Endodermal cell (in vitro differentiated cells): ENCODE measurements at regions not wholly inside any gene's neighbourhood (a gene's known extent, or its start where the extent isn't known, plus 50 kb on each side); places are given as distances from the start of the nearest gene placed in this dataset.

Experiments
- DNase-seq: peaks from one replicate; pipeline ENCODE4 v3.0.0-alpha.2; 2017
- H3K27ac ChIP-seq: 2 replicates; pipeline ENCODE4 v1.5.1; 2013; ENCODE audit warnings: mild to moderate bottlenecking, low read depth, low read length, moderate library complexity
- H3K27me3 ChIP-seq: 2 replicates; pipeline ENCODE4 v1.6.1; 2013; ENCODE audit warnings: mild to moderate bottlenecking, low read length, moderate library complexity; ENCODE audit not compliant: insufficient read depth, control insufficient read depth, poor library complexity, severe bottlenecking
- H3K36me3 ChIP-seq: 2 replicates; pipeline ENCODE4 v1.7.0; 2013; ENCODE audit warnings: mild to moderate bottlenecking, low read length, moderate library complexity; ENCODE audit not compliant: control insufficient read depth, insufficient read depth
- H3K4me1 ChIP-seq: one replicate; pipeline ENCODE4 v1.7.0; 2013; ENCODE audit warnings: low read length; ENCODE audit not compliant: control insufficient read depth, insufficient read depth
- H3K4me3 ChIP-seq: 2 replicates; pipeline ENCODE4 v1.5.1; 2013; ENCODE audit warnings: mild to moderate bottlenecking, low read length, moderate library complexity
- H3K9ac ChIP-seq: 2 replicates; pipeline ENCODE4 v1.6.1; 2013; ENCODE audit warnings: mild to moderate bottlenecking, low read length, moderate library complexity; ENCODE audit not compliant: poor library complexity, severe bottlenecking; ENCODE audit errors: extremely low read depth
- H3K9me3 ChIP-seq: 2 replicates; pipeline ENCODE4 v1.6.1; 2013; ENCODE audit warnings: mild to moderate bottlenecking, low read length, moderate library complexity; ENCODE audit not compliant: control insufficient read depth
- H3K27ac Mint-ChIP-seq: 2 replicates; pipeline ENCODE4 v1.8.0; 2020; ENCODE audit warnings: mixed read lengths
- H3K27me3 Mint-ChIP-seq: 2 replicates; pipeline ENCODE4 v1.8.0; 2021; ENCODE audit warnings: mild to moderate bottlenecking, mixed read lengths; ENCODE audit not compliant: insufficient read depth
- H3K36me3 Mint-ChIP-seq: 2 replicates; pipeline ENCODE4 v1.8.0; 2020; ENCODE audit warnings: low read depth, mixed read lengths
- H3K4me1 Mint-ChIP-seq: 2 replicates; pipeline ENCODE4 v1.8.0; 2020; ENCODE audit warnings: mixed read lengths
- H3K4me3 Mint-ChIP-seq: 2 replicates; pipeline ENCODE4 v1.8.0; 2020; ENCODE audit warnings: mild to moderate bottlenecking, moderate library complexity, mixed read lengths
- H3K9me3 Mint-ChIP-seq: 2 replicates; pipeline ENCODE4 v1.8.0; 2020; ENCODE audit warnings: mild to moderate bottlenecking, mixed read lengths
- CTCF ChIP-seq: fragments of 200-600 bp; sonication (generic); conservative IDR thresholded peaks from 2 replicates; pipeline ENCODE4 v1.5.0; 2021; ENCODE audit warnings: antibody characterized with exemption, mild to moderate bottlenecking
- WGBS, 2 experiments: methylation state at CpG; one replicate each; pipeline versions ENCODE4 v1.1.5 to v1.1.7; 2013; ENCODE audit warnings: missing lambda C conversion rate in 2 of 2, mixed read lengths in 1 of 2; ENCODE audit not compliant: insufficient coverage in 1 of 2, insufficient read length in 1 of 2; 5-methylcytosine and 5-hydroxymethylcytosine counted together

- peak overlapping the region; percentile 47 for H3K4me3 ChIP-seq
- H3K27ac ChIP-seq, result no peak overlapping the region
- peak overlapping the region; percentile 20 for H3K9ac ChIP-seq
- H3K36me3 ChIP-seq, result no peaks in the 10 kb centered on the region
- H3K27me3 Mint-ChIP-seq, result no peaks in the 10 kb centered on the region
- no peaks in the 10 kb centered on the region for H3K4me1 ChIP-seq
- peaks cover 2% of the 10 kb centered on the region for H3K4me1 Mint-ChIP-seq
- peak overlapping the region; percentile 45 for H3K27ac Mint-ChIP-seq
- no peak for TF ChIP-seq CTCF
- DNase-seq, result no peak
- peaks cover 66% of the 10 kb centered on the region for H3K9me3 Mint-ChIP-seq
- peaks cover 68% of the 10 kb centered on the region for H3K9me3 ChIP-seq
- peaks cover 17% of the 10 kb centered on the region for H3K36me3 Mint-ChIP-seq
- H3K27me3 ChIP-seq, result no peaks in the 10 kb centered on the region
- H3K4me3 Mint-ChIP-seq, result no peak overlapping the region
Measured at GRCh38 chr20:12404941-12405340, 487.2 kb downstream of the BTBD3 start.

GRCh38 chr20:12406978-12407377, 489.3 kb downstream of the BTBD3 start:
- no peak for TF ChIP-seq CTCF
- Histone ChIP-seq H3K4me3 (peak overlapping the region; percentile 43), H3K27ac (no peak overlapping the region), H3K4me1 (peaks cover 3% of the 10 kb centered on the region), H3K36me3 (no peaks in the 10 kb centered on the region), H3K27me3 (no peaks in the 10 kb centered on the region), H3K9ac (no peak overlapping the region), H3K9me3 (peaks cover 69% of the 10 kb centered on the region)
- H3K36me3 Mint-ChIP-seq, result peaks cover 17% of the 10 kb centered on the region
- H3K4me3 Mint-ChIP-seq, result no peak overlapping the region
- no peak overlapping the region for H3K27ac Mint-ChIP-seq
- H3K4me1 Mint-ChIP-seq, result peaks cover 5% of the 10 kb centered on the region
- peaks cover 66% of the 10 kb centered on the region for H3K9me3 Mint-ChIP-seq
- no peak for DNase-seq
- no peaks in the 10 kb centered on the region for H3K27me3 Mint-ChIP-seq

GRCh38 chr20:12409501-12409900, 491.8 kb downstream of the BTBD3 start:
- H3K4me3 Mint-ChIP-seq, result no peak overlapping the region
- WGBS, 2 experiments, result 43 to 59% methylated on average over 2 to 3 of the region's 3 CpGs
- no peaks in the 10 kb centered on the region for H3K27me3 Mint-ChIP-seq

More at GRCh38 chr20:12409501-12409900, 491.8 kb downstream of the BTBD3 start:
- peaks cover 11% of the 10 kb centered on the region for H3K36me3 Mint-ChIP-seq
- no peak overlapping the region for H3K27ac Mint-ChIP-seq
- H3K4me3 ChIP-seq, result peak overlapping the region; percentile 21
- H3K9me3 ChIP-seq, result peaks cover 51% of the 10 kb centered on the region
- H3K9ac ChIP-seq, result no peak overlapping the region
- H3K9me3 Mint-ChIP-seq, result peaks cover 48% of the 10 kb centered on the region
- peaks cover 15% of the 10 kb centered on the region for H3K4me1 Mint-ChIP-seq
- TF ChIP-seq CTCF, result no peak
- no peaks in the 10 kb centered on the region for H3K36me3 ChIP-seq
- H3K27me3 ChIP-seq, result no peaks in the 10 kb centered on the region
- no peak for DNase-seq
- peaks cover 12% of the 10 kb centered on the region for H3K4me1 ChIP-seq
- no peak overlapping the region for H3K27ac ChIP-seq
